ENCODE measurements at regions not wholly inside any gene's neighbourhood (a gene's known extent, or its start where the extent isn't known, plus 50 kb on each side); places are given as distances from the start of the nearest gene placed in this dataset.
A peak's percentile ranks its signal among the peaks of the same experiment; 100 is the strongest.
"Not testable (repeated sequence)": the region's sequence is repeated elsewhere in the genome, so short reads cannot be mapped to it uniquely, and the experiment has no call there.

DNA sequence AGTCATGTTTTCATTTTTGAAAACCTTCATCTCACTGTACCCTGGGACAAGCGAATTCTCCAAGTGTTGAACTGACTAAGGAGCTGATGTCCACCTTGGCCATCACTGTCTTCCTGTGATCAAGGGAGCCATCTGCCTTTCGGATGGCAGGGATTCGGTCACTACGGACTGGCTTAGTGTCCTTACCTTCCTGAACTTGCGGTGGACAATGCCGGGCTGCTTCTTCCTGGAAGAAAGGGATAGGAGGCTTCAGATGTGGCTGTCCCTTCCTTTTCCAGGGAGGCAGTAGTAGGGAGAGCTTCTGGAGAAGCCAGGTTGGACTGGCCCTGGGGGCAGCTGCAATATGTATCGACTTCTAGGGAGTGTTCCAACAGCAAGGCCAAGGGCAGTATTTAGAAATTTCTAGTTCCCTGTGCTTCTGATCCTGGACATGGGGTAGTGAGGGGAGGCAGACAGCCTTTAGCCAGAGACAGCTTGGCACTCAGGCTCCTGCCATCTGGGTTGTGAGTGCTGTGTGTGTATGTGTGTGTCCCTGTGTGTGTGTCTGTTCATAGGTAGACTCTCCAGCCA is 114.6 kb downstream of the IER5 start:
- DNase-seq (ENCODE audit: low read depth): no peak

DNA sequence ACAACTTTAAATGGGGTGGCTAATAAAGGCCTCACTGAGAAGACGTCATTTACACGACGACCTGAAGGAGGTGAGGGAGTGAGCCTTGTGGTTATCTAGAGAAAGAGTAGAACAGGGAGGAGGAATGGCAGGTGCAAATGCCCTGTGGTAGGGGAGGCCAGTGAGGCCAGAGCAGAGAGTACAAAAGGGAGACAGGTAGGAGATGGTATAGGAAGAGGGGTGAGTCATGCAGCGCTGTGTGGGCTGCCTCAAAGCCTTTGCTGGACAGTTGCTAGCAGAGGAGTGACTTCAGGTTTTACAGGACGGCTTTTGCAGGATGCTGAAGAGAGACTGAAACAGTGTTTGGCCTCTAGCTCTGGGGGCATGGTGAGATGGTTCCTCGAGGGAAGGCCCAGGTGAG is 116.0 kb downstream of the IER5 start:
- DNase-seq (ENCODE audit: low read depth): no peak

DNA sequence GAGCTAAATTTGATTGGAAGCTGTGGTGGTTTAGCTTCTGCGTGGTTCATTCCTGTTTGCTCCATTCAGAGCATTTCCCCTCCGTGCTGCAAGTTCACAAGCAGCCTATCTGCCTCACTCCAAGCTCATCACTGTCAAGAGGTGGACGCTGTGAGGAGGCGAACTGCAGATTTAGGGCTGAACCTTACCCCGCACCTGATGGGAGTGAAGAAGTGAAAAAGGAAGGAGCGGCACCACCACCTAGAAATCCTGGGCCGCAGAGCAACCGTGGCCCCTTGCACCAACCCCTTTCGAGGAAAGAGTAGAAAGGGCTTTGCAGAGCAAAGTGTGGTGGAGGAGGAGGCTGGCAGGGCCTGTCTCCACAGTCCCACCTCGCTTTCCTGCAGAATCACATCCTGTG is 117.4 kb downstream of the IER5 start:
- DNase-seq (ENCODE audit: low read depth): peak; percentile 8

DNA sequence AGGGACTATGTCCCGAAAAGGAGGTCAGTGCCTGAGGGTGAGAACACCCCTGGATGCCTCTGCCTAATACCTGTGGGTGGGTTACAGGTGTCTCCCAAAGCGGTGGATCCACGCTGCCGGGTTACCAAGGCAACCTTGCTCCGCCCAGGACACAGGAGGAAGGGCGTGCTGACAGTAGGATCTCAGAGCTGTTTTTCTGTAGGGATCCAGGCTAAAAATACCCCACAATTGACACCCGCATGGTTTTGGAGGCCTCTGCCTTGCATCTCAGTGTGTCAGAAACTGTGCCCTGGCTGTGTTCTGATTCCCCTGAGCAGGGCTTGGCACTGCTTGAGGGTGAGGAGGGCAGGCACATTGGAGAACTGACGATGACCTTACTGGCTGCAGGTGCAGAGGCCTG is 118.0 kb downstream of the IER5 start:
- DNase-seq (ENCODE audit: low read depth): no peak

DNA sequence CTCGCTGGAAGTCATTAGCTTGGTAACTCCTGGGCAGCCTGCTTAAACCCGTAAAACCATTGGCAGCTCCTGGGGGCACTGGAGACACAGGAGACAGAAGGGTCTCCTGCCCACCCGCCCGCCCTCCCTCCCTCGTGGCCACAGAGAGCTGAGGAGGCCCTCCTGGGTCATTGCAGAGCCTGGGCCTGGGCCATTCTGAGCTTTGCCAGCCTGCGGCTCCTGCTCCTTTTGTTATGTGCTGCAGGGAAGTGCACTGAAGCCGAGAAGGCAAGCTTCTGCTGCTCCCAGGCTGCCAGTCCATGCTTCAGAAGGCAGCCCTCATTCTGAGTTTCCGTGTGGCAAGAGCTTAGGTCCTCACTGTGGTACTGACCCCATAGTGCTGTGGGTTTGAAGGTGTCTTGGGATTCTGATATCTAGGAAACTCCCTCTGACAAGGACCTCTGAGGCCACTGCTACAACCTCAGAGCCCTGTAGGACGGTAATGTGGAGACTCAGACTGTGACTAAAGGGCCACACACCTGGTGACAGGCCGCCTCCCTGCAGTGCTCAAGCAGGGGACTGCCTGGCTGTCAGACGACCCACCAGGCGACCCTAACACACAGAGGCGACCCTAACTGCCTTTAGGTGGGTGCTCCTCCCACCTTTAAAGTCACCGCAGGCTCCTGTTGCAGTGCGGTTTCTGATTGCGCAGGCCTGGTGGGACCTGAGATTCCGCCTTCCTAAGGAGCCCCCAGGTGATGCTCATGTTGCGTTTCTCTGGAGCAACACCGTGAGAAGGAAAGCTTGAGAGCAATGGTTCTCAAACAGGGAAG is 118.7 kb downstream of the IER5 start:
- DNase-seq (ENCODE audit: low read depth): no peak

DNA sequence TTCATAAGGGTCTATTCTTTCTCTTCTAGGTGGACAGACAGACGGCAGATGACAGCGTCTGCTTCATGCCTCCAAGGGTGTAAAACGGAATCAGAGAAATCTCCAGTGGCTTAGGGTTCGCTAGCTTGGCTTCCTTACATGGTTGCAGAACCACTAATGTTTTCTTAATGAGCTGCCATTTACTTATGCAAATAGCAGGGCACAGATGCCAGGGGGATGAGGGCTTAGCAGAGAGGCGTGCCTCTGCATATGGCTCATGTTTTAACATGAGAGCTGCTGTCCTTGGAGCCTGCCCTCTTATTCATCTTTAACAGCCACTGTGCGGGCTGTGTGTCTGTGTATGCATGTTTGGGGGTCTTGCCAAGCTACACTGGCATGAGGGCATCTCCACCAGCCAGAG is 119.6 kb downstream of the IER5 start:
- DNase-seq (ENCODE audit: low read depth): peak; percentile 15

DNA sequence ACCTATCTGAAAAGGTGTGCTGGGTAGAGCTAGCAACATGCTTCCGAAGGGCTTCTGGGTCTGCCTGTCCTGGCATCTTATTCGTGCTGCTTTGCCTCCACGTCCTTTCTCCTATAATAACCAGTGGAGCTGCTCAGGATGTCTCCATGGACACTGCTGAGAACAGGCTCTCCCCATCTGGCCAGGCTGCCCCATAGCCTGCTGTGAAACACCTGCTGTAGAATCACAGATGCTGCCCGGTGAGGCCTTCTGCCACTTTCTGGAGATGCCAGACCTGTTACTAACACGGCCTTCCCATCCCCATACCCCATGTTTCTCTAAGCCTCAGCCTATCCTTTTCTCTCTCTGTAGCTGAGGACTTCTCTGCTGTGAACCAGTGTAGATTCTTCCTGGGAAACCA is 120.5 kb downstream of the IER5 start:
- DNase-seq (ENCODE audit: low read depth): no peak

DNA sequence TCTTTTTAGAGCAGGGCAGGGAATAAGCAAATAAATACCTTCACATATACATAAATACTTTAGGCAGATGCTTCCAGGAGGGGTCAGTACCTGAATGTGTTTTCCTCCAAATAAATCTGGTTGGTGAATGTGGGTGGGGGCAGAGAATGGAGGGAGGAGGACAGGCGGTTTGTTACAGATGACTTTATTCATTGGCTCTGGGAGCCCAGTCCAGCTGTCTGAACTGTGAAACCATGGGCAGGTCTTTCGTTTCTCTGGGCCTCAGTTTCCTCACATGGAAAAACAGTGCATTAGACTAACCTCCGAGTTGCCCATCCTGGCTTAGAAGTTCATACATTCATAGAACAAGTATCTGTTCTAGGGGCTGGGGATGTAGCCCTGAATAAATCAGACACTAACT is 124.6 kb downstream of the IER5 start:
- no peak for DNase-seq (ENCODE audit: low read depth)

DNA sequence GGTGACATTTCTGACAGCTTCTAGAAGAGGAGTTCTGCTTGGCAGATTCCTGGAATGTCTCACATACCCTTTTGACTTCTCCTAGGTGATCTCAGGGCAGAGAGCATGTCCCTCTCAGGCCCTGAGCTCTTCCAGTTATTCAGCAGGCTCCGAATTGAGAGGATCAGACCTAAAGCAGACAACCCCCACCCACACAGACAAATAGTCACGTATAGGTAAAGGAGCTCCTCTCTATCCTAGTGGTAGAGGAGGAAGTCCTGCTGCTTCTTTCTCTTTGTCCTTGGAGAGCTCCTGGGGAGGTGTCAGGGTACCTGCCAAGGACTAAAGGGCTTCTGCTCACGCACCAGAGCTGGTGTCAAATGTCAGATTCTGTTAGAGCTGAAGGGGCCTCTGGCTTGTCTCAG is 128.1 kb downstream of the IER5 start:
- no peak for DNase-seq (ENCODE audit: low read depth)

DNA sequence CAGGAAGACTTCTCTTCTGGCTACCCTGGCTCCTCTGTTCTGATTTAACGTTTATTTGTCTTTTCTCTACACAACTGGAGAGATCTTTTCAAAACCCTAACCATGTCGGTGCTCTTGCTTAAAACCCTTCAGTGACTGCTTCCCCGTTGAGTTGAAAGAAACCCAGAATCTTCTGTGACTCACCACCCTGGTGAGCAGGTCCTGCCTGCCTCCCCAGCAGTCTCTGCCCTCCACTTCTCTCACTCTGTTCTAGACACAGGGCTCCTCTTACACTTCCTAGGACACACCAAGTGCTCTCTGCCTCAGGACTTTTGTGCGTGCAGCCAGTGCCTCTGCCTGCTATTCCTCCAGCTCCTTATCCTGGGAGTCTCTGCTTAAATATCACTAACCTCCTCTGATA is 131.4 kb downstream of the IER5 start:
- DNase-seq (ENCODE audit: low read depth): no peak

DNA sequence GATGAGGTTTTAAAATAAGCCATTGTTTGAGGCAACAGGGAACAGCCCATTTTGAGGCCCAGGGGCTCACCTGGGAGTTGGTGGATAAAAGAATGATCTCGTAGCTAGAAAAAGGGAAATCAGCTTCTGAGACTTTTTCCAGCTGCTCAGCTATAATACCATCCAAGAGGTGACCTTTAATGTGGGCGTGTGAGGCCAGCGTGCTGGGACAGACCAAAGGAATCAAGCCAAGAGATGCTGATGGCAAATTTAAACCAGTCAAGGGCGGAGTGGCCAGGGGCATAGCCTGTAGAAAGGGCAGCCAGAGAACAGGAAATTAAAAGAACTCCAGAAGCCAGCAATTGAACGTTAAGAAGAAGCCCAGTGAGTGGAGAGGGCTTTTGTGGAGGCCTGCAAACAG is 132.6 kb downstream of the IER5 start:
- no peak for DNase-seq (ENCODE audit: low read depth)

DNA sequence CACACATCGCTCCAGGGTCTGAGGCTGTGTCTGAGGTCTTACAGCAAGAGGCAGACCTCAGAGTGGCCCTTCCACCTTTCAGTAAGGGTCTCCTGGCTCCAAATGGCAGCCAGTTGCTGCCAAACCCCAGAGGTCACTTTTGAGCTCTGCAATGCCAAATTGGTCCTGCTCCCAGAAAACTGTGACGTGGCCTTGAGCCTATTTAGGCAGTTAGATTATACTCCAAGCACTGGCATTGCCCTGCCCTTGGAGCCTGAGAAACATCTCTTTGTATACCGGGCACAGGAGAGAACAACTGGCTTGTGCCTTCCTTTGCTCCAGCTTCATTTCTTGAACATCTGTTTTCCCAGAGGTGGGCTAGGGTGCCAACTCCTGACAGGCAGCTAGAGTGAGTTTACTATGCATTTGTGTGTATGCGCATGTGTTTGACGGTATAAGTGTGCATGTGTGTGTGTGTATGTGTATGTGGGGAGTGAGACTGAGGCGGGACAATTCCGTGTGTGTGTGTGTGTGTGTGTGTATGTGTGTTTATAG is 134.5 kb downstream of the IER5 start:
- no peak for DNase-seq (ENCODE audit: low read depth)

DNA sequence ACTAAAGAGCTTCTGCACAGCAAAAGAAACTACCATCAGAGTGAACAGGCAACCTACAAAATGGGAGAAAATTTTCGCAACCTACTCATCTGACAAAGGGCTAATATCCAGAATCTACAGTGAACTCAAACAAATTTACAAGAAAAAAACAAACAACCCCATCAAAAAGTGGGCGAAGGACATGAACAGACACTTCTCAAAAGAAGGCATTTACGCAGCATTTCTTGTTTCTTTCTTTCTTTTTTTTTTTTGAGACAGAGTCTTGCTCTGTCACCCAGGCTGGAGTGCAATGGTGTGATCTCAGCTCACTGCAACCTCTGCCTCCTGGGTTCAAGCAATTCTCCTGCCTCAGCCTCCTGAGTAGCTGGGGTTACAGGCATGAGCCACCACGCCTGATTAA is 138.2 kb downstream of the IER5 start:
- DNase-seq (ENCODE audit: low read depth): not testable (repeated sequence)

DNA sequence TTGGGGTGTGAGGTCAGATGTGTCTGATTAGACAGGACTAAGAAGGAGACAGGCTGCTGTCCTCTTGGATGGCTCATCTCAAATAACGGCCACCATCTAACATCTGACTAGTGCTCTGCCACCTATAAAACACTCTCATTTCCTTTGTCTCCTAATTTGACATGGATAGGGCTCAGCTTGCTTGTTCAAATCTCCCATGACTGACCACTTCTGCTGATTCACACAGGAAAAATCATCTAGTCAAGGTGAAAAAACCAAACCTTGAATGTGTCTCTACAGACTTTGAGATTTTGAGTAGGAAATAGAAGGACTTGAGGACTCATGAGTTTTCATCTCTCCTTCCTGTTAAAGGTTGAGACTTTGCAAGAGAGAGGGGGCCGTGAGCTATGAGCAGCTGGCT is 150.6 kb downstream of the IER5 start:
- no peak for DNase-seq (ENCODE audit: low read depth)

DNA sequence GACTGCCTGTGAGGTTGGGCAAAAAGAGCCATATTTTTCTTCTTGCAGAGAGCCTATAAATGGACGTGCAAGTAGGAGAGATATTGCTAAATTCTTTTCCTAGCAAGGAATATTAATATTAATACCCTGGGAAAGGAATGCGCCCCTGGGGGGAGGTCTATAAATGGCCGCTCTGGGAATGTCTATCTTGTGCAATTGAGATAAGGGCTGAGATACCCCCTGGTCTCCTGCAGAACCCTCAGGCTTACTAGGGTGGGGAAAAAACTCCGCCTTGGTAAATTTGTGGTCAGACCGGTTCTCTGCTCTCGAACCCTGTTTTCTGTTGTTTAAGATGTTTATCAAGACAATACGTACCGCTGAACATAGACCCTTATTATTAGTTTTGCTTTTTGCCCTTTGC is 157.8 kb downstream of the IER5 start:
- DNase-seq (ENCODE audit: low read depth): not testable (repeated sequence)

DNA sequence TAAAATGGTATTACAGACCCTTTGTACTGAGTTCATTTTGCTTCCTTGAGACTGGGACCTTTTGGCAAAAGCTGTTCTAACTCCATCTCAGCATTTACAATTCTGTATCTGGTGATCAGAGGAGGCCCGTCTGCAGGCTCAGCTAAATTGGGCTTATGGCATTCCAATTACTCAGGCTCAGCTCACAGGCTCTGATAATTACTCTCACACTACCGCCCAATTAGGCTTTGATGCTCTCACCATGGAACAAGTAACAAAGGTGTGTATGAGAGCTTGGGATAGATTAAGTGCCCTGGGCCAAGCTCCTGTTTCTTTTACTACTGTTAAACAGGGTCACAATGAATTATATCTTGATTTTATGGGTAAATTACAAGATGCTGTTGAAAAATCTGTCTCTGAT is 159.9 kb downstream of the IER5 start:
- not testable (repeated sequence) for DNase-seq (ENCODE audit: low read depth)

DNA sequence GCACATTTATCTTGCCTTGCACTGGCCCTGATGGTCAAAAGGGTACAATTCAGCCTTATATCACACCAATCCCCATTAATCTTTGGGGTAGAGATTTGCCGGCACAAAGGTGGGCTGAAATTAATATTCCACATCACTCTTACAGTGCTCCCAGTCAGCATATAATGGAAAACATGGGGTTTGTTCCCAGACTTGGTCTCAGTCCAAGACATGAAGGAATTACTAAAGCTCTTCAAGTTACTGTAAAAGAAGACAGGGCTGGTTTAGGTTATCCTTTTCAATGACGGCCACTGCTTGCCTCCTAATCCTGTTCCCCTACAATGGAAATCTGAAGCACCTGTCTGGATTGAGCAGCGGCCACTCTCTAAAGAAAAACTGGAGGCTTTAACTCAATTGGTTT is 160.7 kb downstream of the IER5 start:
- no peak for DNase-seq (ENCODE audit: low read depth)

DNA sequence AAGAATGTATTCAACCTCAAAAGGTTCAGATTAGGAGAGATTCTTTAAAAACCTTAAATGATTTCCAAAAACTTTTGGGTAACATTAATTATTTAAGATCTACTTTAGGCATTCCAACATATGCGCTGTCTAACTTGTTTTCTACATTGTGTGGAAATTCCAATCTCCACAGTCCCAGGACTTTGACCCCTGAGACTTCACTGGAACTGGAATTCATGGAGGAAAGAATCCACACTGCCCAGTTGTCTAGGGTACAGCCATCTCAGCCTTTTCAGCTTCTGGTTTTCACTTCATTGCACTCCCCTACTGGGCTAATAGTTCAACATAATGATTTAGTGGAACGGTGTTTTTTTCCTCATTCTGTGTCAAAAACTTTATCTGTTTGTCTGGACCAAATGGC is 161.5 kb downstream of the IER5 start:
- DNase-seq (ENCODE audit: low read depth): peak; percentile 82

DNA sequence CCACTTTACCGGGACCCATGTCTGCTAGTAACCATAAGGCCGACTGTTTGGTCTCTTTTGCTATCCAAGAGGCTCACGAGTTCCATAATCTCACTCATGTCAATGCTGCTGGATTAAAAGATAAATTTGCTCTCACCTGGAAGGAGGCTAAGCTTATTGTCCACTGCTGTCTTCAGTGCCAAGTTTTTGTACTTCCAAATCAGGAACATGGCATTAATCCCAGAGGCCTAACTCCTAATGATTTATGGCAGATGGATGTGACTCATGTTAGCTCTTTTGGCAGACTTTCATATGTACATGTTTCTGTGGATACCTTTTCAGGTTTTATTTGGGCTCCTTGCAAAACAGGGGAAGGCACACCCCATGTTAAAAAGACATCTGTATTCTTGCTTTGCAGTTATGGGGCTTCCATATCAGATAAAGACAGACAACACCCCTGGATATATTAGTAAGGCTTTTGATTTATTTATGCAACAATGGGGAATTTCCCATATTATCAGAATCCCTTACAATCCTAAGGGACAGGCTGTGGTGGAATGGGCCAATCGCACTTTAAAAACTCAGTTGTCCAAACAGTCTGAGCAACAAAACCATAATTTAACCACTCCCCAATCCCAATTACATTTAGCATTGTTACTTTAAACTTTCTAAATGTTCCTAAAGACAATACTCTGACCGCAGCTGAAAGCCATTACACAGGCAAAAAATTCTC is 162.7 kb downstream of the IER5 start:
- peak; percentile 92 for DNase-seq (ENCODE audit: low read depth)

DNA sequence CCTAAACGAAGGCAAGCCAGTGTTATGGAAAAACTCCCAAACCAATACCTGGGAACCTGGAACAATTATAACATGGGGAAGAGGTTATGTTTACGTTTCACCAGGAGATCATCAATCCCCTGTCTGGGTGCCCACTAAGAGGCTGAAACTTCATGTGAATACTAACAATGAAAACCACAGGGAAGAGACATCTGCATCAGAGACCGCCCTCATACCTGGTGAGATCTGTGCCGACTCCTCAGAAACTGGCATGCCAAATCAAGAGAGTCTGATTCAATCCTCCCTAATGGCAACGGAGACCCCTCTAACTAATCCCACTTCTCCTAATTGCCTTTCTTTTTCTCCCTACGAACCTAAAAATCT is 163.2 kb downstream of the IER5 start:
- DNase-seq (ENCODE audit: low read depth): no peak

DNA sequence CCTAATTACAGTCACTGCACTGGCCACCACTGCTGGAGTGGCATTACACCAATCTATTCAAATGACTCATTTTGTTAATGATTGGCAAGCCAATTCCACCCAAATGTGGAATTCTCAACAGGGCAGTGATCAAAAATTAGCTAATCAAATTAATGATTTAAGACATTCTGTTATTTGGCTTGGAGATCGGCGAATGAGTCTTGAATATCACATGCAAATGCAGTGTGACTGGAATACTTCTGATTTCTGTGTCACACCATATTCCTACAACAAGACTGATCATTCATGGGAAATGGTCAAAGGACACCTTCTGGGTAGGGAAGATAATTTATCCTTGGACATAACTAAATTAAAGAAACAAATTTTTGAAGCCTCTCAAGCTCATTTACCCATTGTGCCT is 165.1 kb downstream of the IER5 start:
- DNase-seq (ENCODE audit: low read depth): peak; percentile 87

DNA sequence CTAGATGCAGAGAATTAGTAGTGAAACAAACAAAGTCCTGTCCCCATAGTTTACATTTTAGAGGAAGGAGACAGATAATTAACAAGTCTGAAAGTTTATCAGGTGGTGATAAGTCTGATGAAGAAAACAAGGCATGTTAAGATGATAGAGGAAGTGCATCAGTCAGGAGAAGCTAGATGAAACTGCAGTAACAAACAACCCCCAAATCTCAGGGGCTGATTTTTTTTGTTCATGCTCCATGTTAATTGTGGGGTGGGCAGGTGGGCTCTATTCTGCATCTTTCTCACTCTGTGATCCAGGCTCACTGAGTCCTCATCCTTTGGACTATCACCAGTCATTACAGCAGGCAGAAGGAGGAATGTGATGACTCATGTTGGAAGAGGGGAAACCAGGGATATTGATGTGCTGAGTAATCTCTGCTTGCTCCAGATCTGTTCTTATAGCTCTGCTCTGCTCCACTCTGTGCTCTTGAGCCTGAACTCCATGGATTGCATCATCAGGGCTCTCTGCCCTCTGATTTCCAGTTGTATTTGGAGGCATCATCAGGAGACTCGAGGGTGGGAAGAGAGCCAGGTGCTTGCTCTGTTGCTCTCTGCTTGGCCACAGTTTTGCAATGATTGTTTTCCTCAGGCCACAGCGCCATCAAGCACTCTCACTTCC is 166.9 kb downstream of the IER5 start:
- DNase-seq (ENCODE audit: low read depth): peak; percentile 100
